Renal cortex interstitium (tissue), 11 donors: ENCODE measurements at regions not wholly inside any gene's neighbourhood (a gene's known extent, or its start where the extent isn't known, plus 50 kb on each side); places are given as distances from the start of the nearest gene placed in this dataset.

Source experiments
- DNase-seq, 11 donors: peaks; one replicate each; pipeline ENCODE4 v3.0.0-alpha.2; 2013; ENCODE audit warnings: low read depth in 9 of 11, low spot score in 4 of 11; ENCODE audit errors: extremely low read depth in 1 of 11

GRCh38 chr11:8325591-8326304 lies 62.1 kb upstream of the LMO1 start:
- DNase-seq = no peak

- no peak for DNase-seq
Observed at GRCh38 chr11:8323161-8323935, 59.7 kb upstream of the LMO1 start.

- no peak for DNase-seq
Observed at GRCh38 chr11:8321876-8322275, 58.2 kb upstream of the LMO1 start.

- no peak for DNase-seq
Observed at GRCh38 chr11:8320076-8320475, 56.4 kb upstream of the LMO1 start.

- no peak for DNase-seq
Observed at GRCh38 chr11:8318536-8318935, 54.9 kb upstream of the LMO1 start.

- DNase-seq = no peak
Observed at GRCh38 chr11:8317159-8317558, 53.5 kb upstream of the LMO1 start.

GRCh38 chr11:8315954-8316353 lies 52.3 kb upstream of the LMO1 start:
- DNase-seq = no peak

GRCh38 chr11:8315463-8315862 lies 51.8 kb upstream of the LMO1 start:
- DNase-seq = peak in 2 of 11 donors; percentile 40 to 51

- no peak for DNase-seq
Observed at GRCh38 chr11:8314916-8315315, 51.2 kb upstream of the LMO1 start.

- no peak for DNase-seq
Observed at GRCh38 chr11:8313504-8314090, 49.9 kb upstream of the LMO1 start.
